ENCODE measurements at regions not wholly inside any gene's neighbourhood (a gene's known extent, or its start where the extent isn't known, plus 50 kb on each side); places are given as distances from the start of the nearest gene placed in this dataset.

DNA sequence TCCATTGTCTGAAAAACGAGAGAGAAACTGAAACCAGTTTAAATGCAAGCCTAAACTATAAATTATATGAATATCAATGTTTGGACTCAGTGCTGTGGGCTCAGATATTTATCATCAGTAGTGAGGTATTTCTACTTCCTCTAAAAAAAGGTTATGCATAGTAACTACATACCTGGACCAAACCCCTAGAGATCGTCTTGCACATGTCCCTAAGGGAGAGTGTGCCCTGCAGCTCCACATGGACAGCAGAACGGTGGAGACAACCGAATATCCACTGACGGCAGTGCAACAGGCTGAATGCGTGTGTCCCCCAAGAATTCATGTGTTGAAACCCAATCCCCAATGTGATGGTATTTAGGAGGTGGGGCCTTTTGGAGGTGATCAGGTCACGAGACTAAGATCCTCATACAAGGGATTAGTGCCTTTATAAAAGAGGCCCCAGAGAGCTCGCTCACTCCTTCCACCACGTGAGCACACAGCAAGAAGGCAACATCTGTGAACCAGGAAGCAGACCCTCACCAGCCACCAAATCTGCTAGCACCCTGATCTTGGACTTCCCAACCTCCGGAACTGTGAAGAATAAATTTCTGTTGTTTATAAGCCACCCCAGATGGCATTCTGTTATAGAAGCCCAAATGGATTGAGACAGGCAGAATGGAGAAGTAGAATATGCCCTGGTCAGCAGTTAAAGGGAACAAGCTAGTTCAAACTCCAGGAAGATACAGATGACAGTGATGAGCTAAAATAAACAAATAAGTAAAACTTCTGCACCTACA is 208.4 kb downstream of the ANAPC1 start:
- TF ChIP-seq, protein P1, sequence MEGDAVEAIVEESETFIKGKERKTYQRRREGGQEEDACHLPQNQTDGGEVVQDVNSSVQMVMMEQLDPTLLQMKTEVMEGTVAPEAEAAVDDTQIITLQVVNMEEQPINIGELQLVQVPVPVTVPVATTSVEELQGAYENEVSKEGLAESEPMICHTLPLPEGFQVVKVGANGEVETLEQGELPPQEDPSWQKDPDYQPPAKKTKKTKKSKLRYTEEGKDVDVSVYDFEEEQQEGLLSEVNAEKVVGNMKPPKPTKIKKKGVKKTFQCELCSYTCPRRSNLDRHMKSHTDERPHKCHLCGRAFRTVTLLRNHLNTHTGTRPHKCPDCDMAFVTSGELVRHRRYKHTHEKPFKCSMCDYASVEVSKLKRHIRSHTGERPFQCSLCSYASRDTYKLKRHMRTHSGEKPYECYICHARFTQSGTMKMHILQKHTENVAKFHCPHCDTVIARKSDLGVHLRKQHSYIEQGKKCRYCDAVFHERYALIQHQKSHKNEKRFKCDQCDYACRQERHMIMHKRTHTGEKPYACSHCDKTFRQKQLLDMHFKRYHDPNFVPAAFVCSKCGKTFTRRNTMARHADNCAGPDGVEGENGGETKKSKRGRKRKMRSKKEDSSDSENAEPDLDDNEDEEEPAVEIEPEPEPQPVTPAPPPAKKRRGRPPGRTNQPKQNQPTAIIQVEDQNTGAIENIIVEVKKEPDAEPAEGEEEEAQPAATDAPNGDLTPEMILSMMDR (IDR thresholded peaks at IDR 0.05), result no peak
- TF ChIP-seq EP300 (IDR thresholded peaks at IDR 0.05; ENCODE audit: low read depth) (no peak), POLR2A (IDR thresholded peaks at IDR 0.05) (no peak)
